ENCODE measurements at regions not wholly inside any gene's neighbourhood (a gene's known extent, or its start where the extent isn't known, plus 50 kb on each side); places are given as distances from the start of the nearest gene placed in this dataset.
A peak's percentile ranks its signal among the peaks of the same experiment; 100 is the strongest.

DNA sequence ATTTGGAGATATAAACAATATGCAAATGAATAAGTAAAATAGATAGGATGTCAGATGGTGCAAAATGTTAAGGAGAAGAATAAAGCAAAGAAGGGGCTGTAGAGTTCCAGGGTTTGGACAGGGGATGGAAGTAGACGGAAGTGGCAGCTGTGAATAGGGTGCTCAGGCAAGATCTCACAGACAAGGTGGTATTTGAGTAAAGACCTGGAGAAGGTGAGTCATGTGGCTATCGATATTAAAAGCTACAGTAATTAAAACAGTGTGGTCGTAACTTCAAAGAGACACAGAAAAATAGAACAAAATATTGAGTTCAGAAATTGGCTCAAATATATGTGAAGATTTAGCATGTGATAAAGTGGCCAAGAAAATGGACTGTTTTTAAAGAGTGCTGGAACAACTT, 61.3 kb upstream of the SLC38A2 start:
- H3K9ac ChIP-seq (ENCODE audit: low read depth in 1 of 3, low read length in 3 of 3): no peak overlapping the region
- no peaks in the 10 kb centered on the region for H3K9me3 ChIP-seq (ENCODE audit: control insufficient read depth in 3 of 3, low read length in 3 of 3)
- H3K36me3 ChIP-seq (ENCODE audit: control insufficient read depth in 3 of 3, insufficient read depth in 3 of 3, low read length in 3 of 3): no peaks in the 10 kb centered on the region
- H3K4me3 ChIP-seq (ENCODE audit: low read length in 3 of 3): no peak overlapping the region
- no peaks in the 10 kb centered on the region for H3K27me3 ChIP-seq (ENCODE audit: control insufficient read depth in 3 of 3, insufficient read depth in 3 of 3, low read length in 3 of 3)
- H3K27ac ChIP-seq (ENCODE audit: low read depth, low read length): no peak overlapping the region
- peaks cover 7 to 12% (median 10%) of the 10 kb centered on the region in 3 donors for H3K4me1 ChIP-seq (ENCODE audit: control insufficient read depth in 3 of 3, insufficient read depth in 3 of 3, low read length in 3 of 3)

DNA sequence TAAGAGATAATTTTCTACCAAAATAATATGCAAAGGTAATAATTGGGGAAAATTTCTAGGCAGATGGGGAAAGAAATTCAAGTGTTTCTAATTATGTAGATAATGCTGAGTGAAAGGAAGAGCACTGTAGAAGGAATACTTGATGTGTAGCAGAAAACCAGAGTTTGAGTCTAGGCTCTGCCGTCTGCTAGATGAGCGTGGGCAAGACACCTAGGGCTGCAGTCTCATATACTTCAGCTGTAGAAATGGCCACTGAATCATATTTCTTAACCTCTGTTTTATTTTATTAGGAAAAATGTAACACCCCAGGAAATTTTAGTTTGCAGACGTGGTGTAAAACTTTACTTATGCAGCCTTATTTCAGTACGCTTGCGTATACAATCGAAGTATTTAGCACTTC, 59.8 kb upstream of the SLC38A2 start:
- Histone ChIP-seq H3K27me3 (ENCODE audit: control insufficient read depth in 3 of 3, insufficient read depth in 3 of 3, low read length in 3 of 3) (no peaks in the 10 kb centered on the region), H3K9me3 (ENCODE audit: control insufficient read depth in 3 of 3, low read length in 3 of 3) (no peaks in the 10 kb centered on the region), H3K27ac (ENCODE audit: low read depth, low read length) (no peak overlapping the region), H3K4me3 (ENCODE audit: low read length in 3 of 3) (no peak overlapping the region), H3K4me1 (ENCODE audit: control insufficient read depth in 3 of 3, insufficient read depth in 3 of 3, low read length in 3 of 3) (peaks cover 7 to 12% (median 10%) of the 10 kb centered on the region in 3 donors), H3K9ac (ENCODE audit: low read depth in 1 of 3, low read length in 3 of 3) (no peak overlapping the region), H3K36me3 (ENCODE audit: control insufficient read depth in 3 of 3, insufficient read depth in 3 of 3, low read length in 3 of 3) (no peaks in the 10 kb centered on the region)

DNA sequence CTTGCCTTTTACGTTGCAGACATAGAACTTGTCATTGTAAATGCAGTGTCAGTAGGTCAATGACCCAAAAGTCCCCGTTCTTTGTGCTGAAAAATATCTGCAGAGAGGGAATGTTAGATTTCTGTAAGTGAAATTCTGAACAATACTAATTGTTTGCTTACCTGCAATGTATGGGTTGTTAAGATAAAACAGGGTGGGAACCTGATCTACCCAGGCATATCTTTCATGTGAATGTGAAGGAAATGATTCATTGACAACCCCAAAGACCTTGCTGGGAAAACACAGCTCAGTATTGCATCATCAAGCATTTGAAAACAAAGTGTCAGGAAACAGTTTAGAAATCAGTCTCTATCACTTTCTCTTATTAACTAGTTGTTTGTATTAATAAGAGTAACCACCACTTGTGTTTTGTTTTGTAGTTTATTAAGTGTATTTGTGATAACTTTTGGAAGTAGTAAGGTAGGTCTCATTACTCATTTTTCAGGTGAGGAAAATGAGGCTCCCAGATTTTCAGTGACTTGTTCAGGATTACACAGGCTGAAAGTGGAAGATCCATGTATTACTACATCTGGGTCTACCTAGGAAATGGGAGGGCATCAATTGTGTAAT, 57.9 kb upstream of the SLC38A2 start:
- Histone ChIP-seq H3K9me3 (ENCODE audit: control insufficient read depth in 3 of 3, low read length in 3 of 3) (peaks cover 0 to 3% (median 0%) of the 10 kb centered on the region in 3 donors), H3K9ac (ENCODE audit: low read depth in 1 of 3, low read length in 3 of 3) (no peak overlapping the region), H3K4me1 (ENCODE audit: control insufficient read depth in 3 of 3, insufficient read depth in 3 of 3, low read length in 3 of 3) (peaks cover 7 to 12% (median 10%) of the 10 kb centered on the region in 3 donors), H3K36me3 (ENCODE audit: control insufficient read depth in 3 of 3, insufficient read depth in 3 of 3, low read length in 3 of 3) (no peaks in the 10 kb centered on the region), H3K27ac (ENCODE audit: low read depth, low read length) (peak overlapping the region; percentile 37), H3K27me3 (ENCODE audit: control insufficient read depth in 3 of 3, insufficient read depth in 3 of 3, low read length in 3 of 3) (no peaks in the 10 kb centered on the region), H3K4me3 (ENCODE audit: low read length in 3 of 3) (no peak overlapping the region)
